Renal pelvis (tissue), 1 donor: ENCODE measurements at regions not wholly inside any gene's neighbourhood (a gene's known extent, or its start where the extent isn't known, plus 50 kb on each side); places are given as distances from the start of the nearest gene placed in this dataset.
A peak's percentile ranks its signal among the peaks of the same experiment; 100 is the strongest.

Source experiments
- DNase-seq: peaks from one replicate; pipeline ENCODE4 v3.0.0-alpha.2; 2013

DNA sequence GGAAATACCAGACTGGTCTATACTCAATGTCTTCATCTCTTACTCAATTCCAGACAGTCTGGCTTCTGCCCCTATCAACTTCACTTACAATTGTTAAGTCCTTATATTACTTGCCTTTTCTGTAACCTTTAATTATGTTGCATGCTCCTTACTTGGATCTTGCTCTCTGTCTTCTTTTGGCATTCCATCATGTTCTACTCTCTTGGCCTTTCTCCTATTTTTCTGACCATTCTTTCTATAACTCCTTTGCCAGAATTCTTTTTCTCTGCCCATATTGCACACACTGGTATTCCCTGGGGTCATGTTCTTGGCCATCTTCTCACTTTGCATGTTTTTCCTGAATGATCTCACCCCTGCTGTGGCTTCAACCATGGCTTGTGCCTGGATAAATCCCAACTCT, 209.8 kb upstream of the ZNF462 start:
- DNase-seq: no peak

DNA sequence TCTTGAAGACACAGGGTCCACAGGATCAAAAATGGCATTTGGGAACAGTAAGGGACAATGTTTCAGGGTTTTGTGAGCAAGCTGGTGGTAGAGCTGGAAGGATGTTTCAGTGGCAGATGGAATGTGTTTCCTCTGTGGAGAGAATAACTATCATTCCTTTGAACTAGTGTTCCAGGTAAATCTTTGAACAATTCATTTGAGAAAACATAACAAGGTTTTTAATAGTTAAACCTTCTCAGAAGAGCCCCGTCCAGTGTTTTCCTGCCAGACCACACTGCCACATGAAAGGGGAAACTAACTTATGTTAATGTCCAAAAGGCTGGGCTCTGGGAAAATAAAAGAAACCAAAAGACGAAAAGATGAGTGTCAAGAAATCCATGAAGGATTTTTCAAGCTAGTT, 207.0 kb upstream of the ZNF462 start:
- DNase-seq: no peak

GRCh38 chr9:106657926-106658325, 205.0 kb upstream of the ZNF462 start:
- no peak for DNase-seq

GRCh38 chr9:106668534-106668933, 194.4 kb upstream of the ZNF462 start:
- DNase-seq: no peak

- no peak for DNase-seq
Observed at GRCh38 chr9:106669835-106670234, 193.1 kb upstream of the ZNF462 start.

DNA sequence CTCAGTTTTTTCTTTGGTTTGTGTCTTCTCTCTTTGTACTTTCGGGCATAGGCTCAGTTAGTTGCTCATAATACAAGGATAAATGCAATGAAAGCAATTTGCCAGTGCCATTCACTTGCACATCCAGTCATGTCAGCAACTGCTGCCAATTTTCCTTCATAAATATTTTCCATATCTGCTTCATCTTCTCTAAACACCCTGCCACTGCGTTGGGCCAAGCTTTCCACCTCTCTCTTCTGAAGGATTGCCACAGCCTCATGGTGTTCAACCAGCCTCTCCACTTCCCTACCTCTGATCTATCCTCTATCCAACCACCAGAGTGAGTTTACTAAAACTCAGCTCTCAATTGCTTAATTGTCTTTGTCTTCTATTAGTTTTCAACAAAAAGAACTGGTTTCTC, 192.5 kb upstream of the ZNF462 start:
- no peak for DNase-seq

DNA sequence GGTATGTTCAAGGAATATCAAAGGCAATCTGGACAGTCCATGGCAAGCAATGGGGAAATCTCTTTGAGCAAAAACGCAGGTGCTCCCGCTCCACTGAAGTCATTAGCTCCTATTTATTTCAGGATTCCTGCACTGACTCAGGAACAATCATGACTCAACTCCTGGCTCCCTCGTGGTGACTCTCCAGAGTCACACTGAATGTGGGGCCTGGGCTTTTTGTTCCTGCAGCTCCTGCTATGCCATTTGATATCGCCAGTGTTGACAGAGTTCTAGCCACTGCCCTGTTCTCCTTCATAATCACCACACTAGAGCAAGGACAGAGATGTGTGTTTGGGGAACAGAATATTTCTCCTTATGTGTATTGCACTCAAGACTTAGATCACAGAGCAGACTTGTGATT, 187.2 kb upstream of the ZNF462 start:
- DNase-seq: no peak

DNA sequence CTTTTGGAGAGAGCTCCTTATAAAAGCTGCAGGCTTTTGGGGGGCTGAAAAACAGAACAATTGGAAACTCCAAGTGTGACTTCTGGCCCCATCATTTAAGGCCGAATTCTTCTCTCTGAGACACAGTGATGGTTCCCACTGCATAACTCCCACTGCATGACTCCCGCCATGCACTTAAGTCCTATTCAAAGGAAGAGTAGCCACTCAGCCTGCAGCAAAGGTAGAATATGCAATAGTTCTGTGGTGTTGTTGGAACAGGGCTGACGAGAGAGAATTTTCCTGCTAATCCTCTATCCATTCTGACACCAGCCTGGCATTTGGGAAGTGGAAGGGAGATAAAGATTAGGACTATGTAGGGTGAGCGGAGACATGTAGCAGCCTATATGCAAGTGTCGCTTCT, 185.6 kb upstream of the ZNF462 start:
- DNase-seq: no peak

GRCh38 chr9:106677830-106678229, 185.1 kb upstream of the ZNF462 start:
- DNase-seq: no peak

- no peak for DNase-seq
Observed at GRCh38 chr9:106678273-106678672, 184.7 kb upstream of the ZNF462 start.

GRCh38 chr9:106682420-106682819, 180.5 kb upstream of the ZNF462 start:
- no peak for DNase-seq

- DNase-seq: no peak
Observed at GRCh38 chr9:106683454-106683853, 179.5 kb upstream of the ZNF462 start.

- no peak for DNase-seq
Observed at GRCh38 chr9:106684940-106685695, 177.8 kb upstream of the ZNF462 start.

DNA sequence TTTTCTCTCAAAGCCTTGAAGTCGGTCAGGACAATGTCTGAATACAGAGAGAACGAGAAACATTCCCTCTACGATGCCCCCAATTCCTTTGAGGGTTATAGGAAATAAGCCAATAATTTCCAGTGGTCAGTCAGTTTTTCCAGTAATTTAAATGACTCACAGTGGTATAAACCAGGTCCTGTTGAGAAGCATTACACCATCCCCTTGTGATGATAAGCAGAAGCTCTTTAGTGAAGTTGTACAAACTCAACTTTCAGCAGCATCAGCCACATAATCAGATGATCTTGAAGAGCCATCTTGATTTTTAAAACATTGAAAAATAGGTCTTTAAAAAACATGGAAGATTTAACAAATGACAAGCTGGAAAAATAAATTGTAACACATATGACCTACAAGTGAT, 173.9 kb upstream of the ZNF462 start:
- no peak for DNase-seq

DNA sequence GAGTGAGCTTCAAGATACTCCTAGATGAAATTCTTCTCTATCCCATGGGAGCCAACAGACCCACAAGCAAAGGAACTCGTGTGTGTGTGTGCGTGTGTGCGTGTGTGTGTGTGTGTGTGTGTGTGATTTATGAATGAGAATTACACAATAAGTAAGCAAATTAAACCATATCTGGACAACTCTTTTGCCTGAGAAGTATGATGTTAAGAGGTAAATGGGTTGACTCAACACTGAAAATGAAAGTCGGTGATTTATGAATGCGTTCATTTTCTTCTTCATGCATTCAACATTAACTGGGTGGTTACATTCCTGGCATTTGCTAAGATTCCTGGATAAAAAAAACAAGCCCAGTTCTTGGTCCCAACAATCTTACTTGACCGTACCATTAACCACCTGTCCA, 171.3 kb upstream of the ZNF462 start:
- DNase-seq: no peak

- no peak for DNase-seq
Observed at GRCh38 chr9:106693558-106693957, 169.4 kb upstream of the ZNF462 start.

GRCh38 chr9:106696804-106697203, 166.2 kb upstream of the ZNF462 start:
- DNase-seq: no peak

GRCh38 chr9:106697390-106697749, 165.6 kb upstream of the ZNF462 start:
- no peak for DNase-seq

- DNase-seq: peak; percentile 45
Observed at GRCh38 chr9:106697750-106698502, 165.0 kb upstream of the ZNF462 start.

- no peak for DNase-seq
Observed at GRCh38 chr9:106700676-106701075, 162.3 kb upstream of the ZNF462 start.

DNA sequence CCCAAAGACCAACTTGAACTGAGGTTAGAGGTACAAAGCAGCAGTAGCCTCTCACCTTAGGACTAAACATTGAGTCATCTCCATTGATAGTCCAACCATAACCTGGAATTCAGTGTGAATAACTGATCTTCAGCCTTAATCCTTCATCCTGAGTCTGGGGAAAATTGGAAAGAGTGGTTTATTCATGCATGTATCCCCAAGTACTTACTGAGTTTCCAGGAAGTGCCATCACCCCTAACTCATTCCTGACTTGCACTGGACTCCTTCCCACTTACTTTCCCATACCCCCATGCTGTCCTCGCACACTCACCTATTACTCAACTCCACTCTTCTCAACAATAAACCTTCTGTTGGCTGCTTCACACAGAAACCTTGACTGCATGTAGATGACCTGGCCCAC, 161.4 kb upstream of the ZNF462 start:
- DNase-seq: no peak

DNA sequence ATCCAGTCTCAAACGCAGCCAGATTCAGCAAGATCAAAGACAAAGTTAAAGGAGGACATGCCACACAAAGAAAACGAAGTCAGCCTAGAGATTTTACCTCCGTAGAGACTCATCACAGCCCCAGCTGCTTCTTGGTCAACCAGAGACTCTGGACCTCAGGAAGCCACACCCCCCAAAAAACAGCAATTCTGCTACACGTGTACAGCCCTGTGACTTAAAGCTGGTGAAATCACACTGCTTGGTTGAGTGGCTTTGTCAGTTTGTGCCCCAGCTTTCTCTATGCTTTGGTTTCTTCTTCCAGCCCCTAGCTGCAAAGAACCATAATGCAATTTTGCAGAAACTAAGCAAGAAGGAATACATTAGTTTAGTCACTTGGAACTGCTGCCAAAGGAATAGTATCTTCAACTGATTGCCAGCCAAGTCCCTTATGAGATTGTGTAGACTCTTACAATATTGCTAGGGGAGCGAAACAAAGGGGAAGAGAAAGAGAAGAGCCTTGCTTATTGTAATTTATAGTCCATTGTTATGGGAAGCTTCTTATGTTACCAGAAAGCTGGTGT, 158.8 kb upstream of the ZNF462 start:
- no peak for DNase-seq

GRCh38 chr9:106707291-106707690, 155.7 kb upstream of the ZNF462 start:
- no peak for DNase-seq
